NCI-H1092 treated with DMSO at 0.1 percent for 48 hours (cell line): ENCODE measurements at regions not wholly inside any gene's neighbourhood (a gene's known extent, or its start where the extent isn't known, plus 50 kb on each side); places are given as distances from the start of the nearest gene placed in this dataset.
"Not testable (repeated sequence)": the region's sequence is repeated elsewhere in the genome, so short reads cannot be mapped to it uniquely, and the experiment has no call there.

Source experiments
- DNase-seq: peaks from one replicate; lab custom pipeline; 2025; lab: John Stamatoyannopoulos, UW

DNA sequence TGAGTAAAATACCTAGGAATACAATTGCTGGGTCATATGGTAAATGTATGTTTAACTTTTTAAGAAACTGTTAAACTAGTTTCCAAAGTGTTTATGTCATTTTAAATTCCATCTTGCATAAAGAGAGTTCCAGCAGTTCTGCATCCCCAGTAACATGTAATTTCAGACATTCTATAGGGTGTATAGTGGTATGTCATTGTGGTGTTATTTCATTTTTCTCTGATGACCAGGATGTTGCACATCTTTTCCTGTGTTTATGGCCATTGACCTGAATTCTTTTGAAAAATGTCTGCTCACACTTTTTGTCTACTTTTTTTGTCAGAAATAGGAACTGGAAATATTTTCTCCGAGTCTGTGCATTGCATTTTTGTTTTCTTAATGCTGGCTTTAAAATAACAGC is 128.9 kb downstream of the TMEM200A start:
- DNase-seq: no peak

DNA sequence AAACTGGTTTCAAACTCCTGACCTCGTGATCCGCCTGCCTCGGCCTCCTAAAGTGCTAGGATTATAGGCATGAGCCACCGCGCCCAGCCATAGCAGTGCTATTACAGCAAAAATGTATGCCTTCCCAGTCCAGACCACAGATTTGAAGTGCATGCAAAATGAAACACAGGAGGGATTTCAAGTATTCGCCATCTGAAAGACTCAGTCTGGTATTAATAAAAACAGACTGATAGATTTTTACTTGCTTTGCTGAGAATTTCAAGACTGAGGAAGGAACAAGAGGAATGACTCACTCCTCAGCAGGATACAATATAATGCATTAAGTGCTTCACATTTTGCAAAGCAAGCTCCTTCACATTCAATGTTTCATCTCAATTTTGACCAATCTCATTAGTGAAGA is 134.9 kb downstream of the TMEM200A start:
- no peak for DNase-seq

DNA sequence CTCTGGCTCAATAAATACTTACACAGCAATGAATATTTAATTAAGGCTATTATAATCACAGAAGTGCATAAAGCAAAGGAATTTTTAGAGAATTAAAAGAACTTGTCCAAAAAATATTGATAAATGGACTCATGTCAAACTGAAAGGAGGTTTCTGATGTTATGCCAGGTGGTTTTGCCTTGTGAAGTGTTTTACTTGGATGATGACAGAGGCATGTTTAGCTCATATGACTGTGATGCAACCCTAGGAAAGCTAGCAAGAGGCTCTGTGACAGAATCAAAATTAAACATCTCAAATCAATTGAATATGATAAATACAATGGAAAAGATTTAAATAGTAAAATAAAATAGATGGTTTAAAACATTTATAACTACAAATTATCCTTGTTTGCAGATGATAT is 137.3 kb downstream of the TMEM200A start:
- no peak for DNase-seq

DNA sequence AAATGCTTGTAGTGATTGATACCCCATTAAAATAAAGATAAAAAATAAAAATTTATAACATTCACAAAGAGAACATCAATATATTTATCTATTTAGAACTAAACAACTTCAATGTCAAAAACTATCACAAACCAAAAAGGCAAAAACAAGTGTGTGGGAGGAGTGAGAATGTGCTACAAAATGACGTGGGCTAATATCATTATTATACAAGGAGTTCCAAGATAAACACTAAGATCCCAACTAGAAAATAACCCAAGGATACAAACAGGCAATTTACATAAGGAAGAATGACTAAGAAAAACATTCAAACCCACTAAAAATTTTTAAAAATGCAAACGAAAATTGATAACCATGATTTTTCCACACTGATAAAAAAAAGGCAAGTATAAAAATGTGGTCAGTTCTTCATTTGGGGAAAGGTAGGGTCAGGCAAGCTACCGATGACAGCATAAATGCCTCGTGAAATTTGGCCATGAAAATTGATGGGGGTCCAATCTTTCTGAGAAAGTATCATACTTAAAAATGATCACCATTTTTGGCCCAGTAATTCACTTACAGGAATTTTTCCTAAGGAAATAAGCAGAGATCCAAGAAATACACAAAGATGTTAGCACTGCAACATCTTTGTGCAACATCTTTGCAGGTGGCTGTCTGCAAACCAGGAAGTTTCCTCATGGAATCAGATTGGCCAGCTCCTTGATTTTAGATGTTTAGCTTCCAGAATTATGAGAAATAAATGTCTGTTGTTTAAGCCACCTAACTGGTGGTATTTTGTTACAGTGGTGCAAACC is 140.2 kb downstream of the TMEM200A start:
- DNase-seq: no peak

DNA sequence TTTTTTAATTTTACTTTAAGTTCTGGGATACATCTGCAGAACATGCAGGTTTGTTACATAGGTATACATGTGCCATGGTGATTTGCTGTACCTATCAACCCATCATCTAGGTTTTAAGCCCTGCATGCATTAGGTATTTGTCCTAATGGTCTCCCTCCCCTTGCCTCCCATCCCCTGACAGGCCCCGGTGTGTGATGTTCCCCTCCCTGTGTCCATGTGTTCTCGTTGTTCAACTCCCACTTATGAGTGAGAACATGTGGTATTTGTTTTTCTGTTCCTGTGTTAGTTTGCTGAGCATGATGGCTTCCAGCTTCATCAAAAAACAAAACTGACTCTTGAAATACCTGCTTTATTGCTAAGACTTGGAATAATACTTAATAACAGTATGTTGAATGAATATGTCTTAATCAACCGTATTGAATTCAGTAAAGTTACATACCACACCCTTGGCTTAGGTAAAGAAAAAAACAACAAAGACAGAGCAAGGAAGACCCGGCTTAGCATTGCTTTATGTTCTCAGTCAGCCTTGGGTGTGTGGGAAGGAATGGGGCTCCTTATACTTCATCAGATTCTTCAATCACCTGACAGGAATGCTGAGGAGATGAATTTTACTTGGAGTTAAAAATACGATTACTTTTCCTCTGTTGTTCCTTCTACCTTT is 141.3 kb downstream of the TMEM200A start:
- DNase-seq: not testable (repeated sequence)

DNA sequence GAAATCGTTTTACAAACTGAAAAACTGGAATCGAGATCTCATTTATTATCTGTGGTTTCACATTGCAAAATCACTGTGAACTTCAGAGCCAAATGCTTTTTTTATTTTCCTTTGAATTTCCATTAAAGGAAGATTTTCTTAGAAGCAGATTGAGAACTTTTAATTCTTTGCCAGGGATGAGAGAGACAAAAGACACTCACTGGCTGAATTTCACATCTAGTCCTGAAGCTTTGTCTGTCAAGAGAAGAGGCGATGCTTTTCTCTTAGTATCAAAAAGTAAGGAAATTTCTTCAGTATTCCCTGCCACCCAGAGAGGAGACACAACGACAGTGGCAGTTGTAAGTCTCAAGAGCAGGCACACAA is 141.8 kb downstream of the TMEM200A start:
- DNase-seq: no peak

DNA sequence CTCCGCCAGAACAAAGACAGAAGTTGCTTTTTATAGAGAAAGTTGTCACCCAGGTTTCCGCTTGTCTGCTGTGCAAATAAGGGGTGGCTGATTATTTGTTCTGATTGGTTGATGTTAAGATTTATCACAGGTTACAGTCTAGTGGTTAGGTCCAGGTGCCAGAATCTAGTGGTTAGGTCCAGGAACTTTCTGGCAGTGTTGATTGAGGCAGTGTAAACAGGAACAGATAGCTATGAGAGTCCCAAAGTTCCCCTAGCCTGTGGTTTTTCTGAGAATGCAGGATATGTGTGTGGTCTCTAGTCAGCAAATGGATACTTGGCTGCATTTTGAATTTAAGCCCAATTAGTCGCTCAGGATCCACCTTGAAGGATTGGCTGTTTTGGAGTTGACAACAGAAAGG is 148.0 kb downstream of the TMEM200A start:
- no peak for DNase-seq

DNA sequence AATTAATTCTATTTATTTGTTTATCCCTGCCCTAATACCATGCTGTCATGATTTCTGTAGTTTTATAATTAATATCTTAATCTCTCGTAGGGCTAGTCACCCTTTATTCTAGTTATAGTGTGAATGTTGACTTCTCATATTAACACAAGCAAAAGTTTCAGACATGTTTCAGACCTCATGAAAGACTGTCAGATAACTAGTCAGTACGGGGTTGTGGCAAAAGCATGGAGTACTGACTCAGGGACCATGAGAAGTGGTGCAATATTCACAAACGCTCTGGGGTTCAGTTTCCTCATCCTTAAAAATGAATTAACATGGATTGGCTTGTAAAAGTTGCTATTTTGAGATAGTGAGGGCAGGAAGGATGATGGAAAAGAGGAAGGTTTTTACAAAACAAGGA is 148.9 kb downstream of the TMEM200A start:
- no peak for DNase-seq

DNA sequence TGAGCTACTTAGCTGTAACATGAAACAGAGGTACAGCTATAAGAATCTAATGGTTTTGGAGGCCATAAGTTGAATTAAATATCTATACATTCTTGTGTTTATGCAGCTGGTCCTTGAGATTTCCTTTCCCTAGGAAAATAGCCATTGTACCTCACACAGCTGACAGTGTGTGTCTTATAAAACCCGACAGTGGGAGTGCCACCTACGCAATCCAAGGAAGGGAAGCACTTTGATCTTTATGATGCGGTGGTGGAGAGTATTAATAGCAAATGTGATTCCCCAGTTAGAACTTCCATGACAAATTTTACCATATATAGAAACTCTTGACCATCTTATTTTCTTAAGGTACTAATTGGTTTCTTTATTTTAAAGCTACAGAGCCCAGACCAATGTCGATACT is 149.5 kb downstream of the TMEM200A start:
- DNase-seq: no peak

DNA sequence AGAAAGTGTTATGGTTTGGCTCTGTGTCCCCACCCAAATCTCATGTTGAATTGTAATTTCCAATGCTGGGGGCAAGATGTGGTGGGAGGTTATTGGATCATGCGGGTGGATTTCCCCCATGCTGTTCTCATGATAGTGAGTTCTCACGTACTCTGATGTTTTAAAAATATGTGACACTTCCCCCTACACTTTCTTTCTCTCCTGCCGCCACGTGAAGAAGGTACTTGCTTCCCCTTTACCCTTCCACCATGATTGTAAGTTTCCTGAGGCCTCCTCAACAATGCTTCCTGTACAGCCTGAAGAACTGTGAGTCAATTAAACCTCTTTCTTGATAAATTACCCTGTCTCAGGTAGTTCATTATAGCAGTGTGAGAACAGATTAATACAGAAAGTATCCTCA is 150.8 kb downstream of the TMEM200A start:
- DNase-seq: no peak

DNA sequence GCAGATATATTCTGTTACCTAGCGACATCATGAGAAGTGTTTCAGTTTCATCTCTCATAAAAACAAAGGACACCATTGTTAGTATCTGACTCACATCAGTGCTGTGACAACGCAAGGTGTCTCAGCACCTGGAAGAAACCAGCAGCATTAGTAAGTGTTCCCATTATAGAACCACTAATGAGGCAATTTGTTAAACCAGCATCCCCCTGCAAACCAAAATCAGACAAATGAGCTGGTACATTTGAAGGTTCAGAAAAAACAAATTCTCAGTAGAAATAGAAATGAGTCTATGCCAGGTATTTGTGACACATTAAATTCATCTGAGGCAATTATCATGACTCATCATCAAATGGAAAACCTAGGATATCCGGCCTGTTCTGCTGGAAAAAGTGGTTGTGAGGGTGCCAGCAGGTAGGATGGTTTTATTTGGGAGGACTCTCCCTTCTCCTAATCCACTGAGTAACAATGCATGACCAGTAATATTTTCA is 151.7 kb downstream of the TMEM200A start:
- no peak for DNase-seq

DNA sequence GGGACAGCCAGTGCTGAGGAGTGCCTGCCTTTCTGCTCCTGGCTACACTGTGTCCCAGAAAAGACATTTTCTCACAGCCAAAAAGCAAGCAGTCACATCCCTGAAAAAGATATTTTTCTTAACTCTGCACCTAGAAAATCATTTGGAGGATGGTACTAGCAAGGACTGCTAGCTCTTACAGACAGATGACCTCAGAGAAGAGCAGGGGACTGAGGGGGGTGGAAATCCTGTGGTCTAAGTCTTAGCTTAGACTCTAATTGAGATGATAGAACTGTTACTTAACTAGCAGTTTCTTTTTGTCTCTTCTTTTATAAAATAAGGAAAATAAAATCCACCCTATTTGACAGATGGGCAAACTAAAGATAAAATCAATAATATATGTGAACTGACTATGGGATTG is 152.8 kb downstream of the TMEM200A start:
- no peak for DNase-seq

DNA sequence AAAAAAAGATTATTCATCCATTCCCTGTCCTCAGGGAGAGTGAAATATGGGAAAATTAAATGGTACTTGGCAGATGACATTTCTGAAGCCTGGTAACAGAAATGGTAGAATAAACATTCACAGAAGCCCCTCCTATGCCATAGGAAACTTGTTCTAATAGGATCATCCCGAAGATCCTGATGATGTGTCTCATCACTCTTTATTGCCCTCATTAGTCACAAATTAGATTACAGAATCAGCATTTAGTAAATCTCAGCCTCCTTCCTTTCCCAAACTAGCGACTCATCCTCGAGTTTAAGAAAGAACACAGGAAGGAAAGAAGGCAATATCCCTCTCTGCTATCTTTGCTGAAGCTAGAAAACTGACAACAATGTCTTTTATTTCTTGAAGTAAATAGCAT is 154.4 kb downstream of the TMEM200A start:
- no peak for DNase-seq

DNA sequence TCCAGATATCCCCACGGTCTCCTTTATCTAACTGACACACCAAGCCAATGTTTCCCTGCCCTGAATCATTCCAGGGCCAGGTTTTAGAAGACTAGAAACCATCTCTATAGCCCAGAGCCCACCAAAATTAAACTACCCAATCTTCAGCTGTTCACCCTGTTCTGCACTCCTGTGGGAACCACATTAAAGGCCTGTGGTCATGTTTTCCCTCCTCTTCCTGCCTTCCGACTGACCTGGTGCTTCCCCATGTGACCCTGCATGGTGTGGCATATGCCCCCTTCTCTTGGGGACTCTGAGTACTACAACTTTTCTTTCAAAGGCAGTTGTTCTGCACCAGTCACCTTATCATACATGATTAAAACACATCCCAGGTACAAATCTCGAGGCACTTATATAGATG is 155.0 kb downstream of the TMEM200A start:
- no peak for DNase-seq

DNA sequence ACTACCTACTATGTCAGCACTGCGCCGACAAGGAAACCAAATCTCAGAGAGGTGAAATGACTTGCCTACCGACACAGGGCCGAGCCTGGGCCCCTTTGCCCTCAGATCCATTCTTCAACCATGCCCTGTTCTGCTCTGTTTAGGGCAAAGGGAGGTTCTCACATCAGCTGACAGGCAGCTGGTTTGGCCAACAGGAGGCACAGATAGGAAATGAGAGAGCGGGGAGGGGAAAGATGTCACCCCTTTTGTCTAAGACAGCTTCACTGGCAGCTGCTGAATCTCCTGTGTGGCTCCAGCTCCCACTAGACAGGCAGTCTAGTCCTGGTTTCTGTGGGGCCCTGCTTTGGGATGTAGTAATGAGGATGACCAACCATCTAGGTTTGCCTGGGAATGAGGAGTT is 158.7 kb downstream of the TMEM200A start:
- DNase-seq: no peak

DNA sequence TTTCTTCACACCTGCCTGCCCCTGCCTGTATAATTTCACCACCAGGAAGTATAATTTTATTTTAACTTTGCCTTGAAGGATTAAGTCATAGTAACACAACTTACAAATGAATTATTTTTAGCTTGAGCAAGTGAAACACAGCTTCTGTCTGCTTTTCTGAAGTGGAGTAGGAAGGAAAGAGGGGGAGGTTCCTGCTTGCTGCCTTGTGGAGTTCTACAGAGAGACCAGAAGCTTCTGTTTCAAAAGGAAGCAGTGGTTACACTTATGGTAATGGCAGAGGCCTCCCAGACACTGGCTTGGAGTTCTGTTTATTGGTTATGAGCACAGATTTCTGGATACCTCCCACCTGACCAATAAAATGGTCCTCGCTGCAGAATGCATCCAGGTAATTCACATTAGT is 159.6 kb downstream of the TMEM200A start:
- DNase-seq: no peak

DNA sequence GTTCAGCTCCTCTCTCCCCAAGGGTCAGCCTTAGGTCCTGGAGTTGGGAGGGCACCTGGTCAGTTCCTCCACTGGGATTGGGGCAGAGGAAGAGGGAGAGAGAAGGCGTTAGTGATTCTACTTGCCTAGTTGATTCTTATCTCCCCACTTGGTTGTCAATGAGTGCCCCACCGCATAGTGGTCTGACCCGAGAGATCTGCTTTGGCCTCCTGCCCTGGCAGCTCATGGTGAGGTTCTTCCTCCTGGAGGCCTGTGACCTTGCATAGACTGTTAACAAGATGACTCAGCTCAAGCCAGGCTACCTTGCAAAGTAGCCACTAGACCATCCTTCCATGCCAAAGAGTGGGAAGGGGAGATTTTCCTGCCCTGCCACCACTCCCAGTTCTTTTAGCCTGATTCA is 160.6 kb downstream of the TMEM200A start:
- DNase-seq: no peak

DNA sequence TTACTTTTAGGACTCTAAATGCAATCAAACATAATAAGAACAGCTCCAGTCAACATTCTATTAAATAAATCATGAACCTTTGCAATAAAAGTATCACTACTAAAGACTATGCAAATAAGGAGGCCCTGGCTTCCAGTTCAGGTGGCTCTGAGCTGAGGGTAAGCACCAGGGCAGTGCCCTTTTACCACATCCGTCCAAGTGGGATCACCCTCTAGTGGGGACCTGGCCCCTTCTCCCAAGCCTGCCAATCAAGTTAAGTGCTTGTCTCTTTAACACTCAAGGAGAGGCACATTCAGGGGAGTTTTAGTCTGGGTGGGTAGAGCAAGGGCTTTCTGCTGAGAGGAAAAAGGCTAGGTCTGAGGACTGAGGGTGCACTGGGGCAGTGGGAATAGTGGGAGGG is 161.4 kb downstream of the TMEM200A start:
- DNase-seq: no peak

DNA sequence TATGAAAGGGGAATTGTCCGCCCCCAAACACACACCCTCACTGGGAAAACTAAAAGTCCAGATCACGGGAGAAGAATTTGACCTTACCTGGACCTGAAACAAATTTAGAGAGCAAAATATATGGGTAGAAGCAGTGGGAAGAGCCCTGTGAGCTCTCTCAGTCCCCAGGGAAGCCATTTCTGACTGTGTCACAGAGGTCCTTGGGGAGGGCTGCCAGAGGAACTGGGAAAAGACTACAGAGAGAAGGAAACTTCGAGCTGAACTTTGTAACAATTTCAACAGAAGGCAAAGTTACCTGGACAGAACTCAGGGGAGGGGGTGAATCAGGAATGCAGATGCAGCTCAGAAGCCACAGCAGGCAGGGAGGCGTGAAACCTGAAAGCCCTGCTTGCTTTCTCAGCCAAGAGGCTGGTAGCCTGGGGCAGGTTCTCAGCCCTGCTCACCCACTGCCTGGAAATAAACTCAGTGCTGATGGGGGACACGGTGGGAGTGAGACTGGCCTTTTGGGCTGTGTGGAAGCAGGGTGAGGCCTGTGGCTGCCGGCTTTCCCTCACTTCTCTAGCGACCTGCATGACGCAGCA is 163.8 kb downstream of the TMEM200A start:
- no peak for DNase-seq

DNA sequence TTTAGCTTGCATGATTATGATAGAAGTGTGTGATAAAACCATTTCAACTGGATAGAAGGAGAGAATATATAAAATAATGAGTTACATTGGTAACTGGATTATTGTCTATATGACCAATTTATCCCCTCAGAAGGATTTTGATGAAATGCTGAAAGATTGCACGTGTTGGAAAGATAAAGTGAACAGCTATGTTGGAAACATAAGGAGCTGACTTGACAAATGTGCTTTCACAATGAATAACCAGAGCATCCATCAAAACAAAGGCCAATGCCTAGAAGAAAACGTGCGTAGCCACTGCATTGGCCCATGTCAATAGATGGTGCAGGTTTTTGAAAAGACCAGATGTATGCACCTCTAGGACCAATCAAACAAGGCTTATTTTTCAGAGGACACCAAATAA is 168.8 kb downstream of the TMEM200A start:
- no peak for DNase-seq

DNA sequence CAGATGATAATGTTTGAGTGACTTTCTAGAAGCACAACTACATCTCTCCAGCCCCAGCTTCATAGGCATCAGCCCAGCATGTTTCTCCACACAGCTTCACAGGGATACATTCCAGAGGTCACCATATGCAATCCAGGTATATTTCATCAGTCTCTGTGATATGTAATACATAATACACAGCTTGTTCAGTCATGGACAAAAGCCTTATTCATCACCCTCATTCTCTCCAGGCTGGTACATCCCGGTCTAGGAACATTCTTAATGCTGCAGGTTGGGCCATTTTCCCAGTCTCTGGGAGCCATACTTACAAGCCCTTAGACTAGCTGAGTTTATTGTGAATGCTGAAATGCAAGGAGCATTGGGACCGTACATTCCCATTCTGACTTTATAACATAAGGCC is 169.4 kb downstream of the TMEM200A start:
- no peak for DNase-seq

DNA sequence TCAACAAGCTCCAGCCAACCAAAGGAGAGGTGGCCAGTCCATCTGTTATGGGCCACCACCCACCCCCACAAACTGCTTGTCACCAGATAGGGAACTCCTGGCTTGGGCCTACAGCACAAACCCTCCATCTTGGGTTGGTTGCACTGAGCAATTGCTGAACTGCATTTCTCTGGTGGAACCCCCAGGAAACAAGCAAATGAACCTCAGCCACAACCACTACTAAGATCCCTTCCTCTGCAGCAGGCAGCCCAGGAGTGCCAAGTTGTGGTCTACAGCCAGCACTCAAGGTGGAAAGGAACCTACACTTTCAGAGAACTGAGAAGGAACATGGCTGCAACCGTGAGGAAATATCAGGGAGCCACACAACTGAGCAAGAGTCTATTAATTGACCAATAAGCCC is 171.6 kb downstream of the TMEM200A start:
- no peak for DNase-seq

DNA sequence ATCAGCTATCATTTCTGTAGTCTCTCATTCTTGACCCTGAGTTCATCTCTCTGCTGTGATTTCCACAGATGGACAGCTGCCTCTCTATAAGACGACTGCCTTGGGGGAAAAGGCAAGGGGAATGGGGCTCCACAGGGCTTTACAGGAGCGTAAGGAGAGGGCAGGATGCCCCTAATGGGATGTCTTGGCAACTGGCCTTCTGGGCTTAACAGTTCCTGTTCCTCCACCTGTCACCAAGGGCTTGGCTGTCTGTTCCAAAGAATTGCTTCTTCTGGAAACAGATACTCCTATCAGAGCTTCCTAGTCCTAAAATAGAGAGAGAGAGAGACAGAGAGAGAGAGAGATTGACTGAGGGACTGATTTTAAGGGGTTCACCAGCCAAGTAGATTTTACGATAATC is 181.9 kb downstream of the TMEM200A start:
- DNase-seq: no peak
